ENCODE measurements at regions not wholly inside any gene's neighbourhood (a gene's known extent, or its start where the extent isn't known, plus 50 kb on each side); places are given as distances from the start of the nearest gene placed in this dataset.

- Histone ChIP-seq H3K79me2 (ENCODE audit: control insufficient read depth, insufficient read depth, low read length) (no peaks in the 10 kb centered on the region), H3K27me3 (ENCODE audit: control insufficient read depth, extremely low read depth, insufficient read depth, low read length) (no peaks in the 10 kb centered on the region), H3K9ac (ENCODE audit: control insufficient read depth, extremely low read depth, insufficient read depth, low read length) (no peak overlapping the region), H3K4me3 (ENCODE audit: control insufficient read depth in 2 of 3, extremely low read depth in 1 of 3, insufficient read depth in 2 of 3, low read depth in 1 of 3, low read length in 3 of 3) (no peak overlapping the region), H3K4me2 (ENCODE audit: control insufficient read depth, extremely low read depth, insufficient read depth, low read depth, low read length) (no peak overlapping the region), H3K4me1 (ENCODE audit: control insufficient read depth, extremely low read depth, insufficient read depth, low read length) (peaks cover 4% of the 10 kb centered on the region), H3K36me3 (ENCODE audit: control insufficient read depth in 2 of 2, extremely low read depth in 1 of 2, insufficient read depth in 2 of 2, low read length in 2 of 2) (no peaks in the 10 kb centered on the region), H3K9me1 (ENCODE audit: control insufficient read depth, extremely low read depth, insufficient read depth, low read length) (no peaks in the 10 kb centered on the region), H4K20me1 (ENCODE audit: control insufficient read depth, extremely low read depth, insufficient read depth, low read length) (no peaks in the 10 kb centered on the region), H2AFZ (ENCODE audit: control insufficient read depth, low read length) (no peak overlapping the region), H3K9me3 (ENCODE audit: control insufficient read depth, low read depth, low read length) (no peaks in the 10 kb centered on the region), H3K27ac (ENCODE audit: control insufficient read depth, insufficient read depth, low read length) (no peak overlapping the region)
- no peak for TF ChIP-seq EZH2 (IDR thresholded peaks at IDR 0.05; ENCODE audit: low read length)
- TF ChIP-seq CTCF (optimal IDR thresholded peaks at IDR 0.05 in 1 of 3, IDR thresholded peaks at IDR 0.05 in 1 of 3, conservative IDR thresholded peaks at IDR 0.05 in 1 of 3; ENCODE audit: extremely low read depth in 1 of 3, insufficient read depth in 2 of 3, low read length in 3 of 3): no peak
- dilution Hi-C loops (cut with MboI; ENCODE audit: extremely low pct_ligation_motif_present, low sequenced_read_pairs): no loop called here
- FAIRE-seq (no peak), DNase-seq (ENCODE audit: low read depth, low spot score) (no peak)
Observed at GRCh38 chr5:58200451-58200850, 259.4 kb downstream of the PLK2 start.

- H3K9ac ChIP-seq (ENCODE audit: control insufficient read depth, extremely low read depth, insufficient read depth, low read length): no peak overlapping the region
- no peaks in the 10 kb centered on the region for H3K27me3 ChIP-seq (ENCODE audit: control insufficient read depth, extremely low read depth, insufficient read depth, low read length)
- dilution Hi-C loops (cut with MboI; ENCODE audit: extremely low pct_ligation_motif_present, low sequenced_read_pairs): no loop called here
- H2AFZ ChIP-seq (ENCODE audit: control insufficient read depth, low read length): no peak overlapping the region
- H4K20me1 ChIP-seq (ENCODE audit: control insufficient read depth, extremely low read depth, insufficient read depth, low read length): no peaks in the 10 kb centered on the region
- no peak overlapping the region for H3K4me3 ChIP-seq (ENCODE audit: control insufficient read depth in 2 of 3, extremely low read depth in 1 of 3, insufficient read depth in 2 of 3, low read depth in 1 of 3, low read length in 3 of 3)
- H3K9me1 ChIP-seq (ENCODE audit: control insufficient read depth, extremely low read depth, insufficient read depth, low read length): no peaks in the 10 kb centered on the region
- FAIRE-seq: no peak
- H3K79me2 ChIP-seq (ENCODE audit: control insufficient read depth, insufficient read depth, low read length): no peaks in the 10 kb centered on the region
- no peak overlapping the region for H3K4me2 ChIP-seq (ENCODE audit: control insufficient read depth, extremely low read depth, insufficient read depth, low read depth, low read length)
- no peaks in the 10 kb centered on the region for H3K36me3 ChIP-seq (ENCODE audit: control insufficient read depth in 2 of 2, extremely low read depth in 1 of 2, insufficient read depth in 2 of 2, low read length in 2 of 2)
- no peaks in the 10 kb centered on the region for H3K9me3 ChIP-seq (ENCODE audit: control insufficient read depth, low read depth, low read length)
- H3K4me1 ChIP-seq (ENCODE audit: control insufficient read depth, extremely low read depth, insufficient read depth, low read length): peaks cover 4% of the 10 kb centered on the region
- no peak for DNase-seq (ENCODE audit: low read depth, low spot score)
- no peak for TF ChIP-seq CTCF (optimal IDR thresholded peaks at IDR 0.05 in 1 of 3, IDR thresholded peaks at IDR 0.05 in 1 of 3, conservative IDR thresholded peaks at IDR 0.05 in 1 of 3; ENCODE audit: extremely low read depth in 1 of 3, insufficient read depth in 2 of 3, low read length in 3 of 3)
- TF ChIP-seq EZH2 (IDR thresholded peaks at IDR 0.05; ENCODE audit: low read length): no peak
- no peak overlapping the region for H3K27ac ChIP-seq (ENCODE audit: control insufficient read depth, insufficient read depth, low read length)
Observed at GRCh38 chr5:58199087-58199486, 260.8 kb downstream of the PLK2 start.
